ENCODE measurements at regions not wholly inside any gene's neighbourhood (a gene's known extent, or its start where the extent isn't known, plus 50 kb on each side); places are given as distances from the start of the nearest gene placed in this dataset.

DNA sequence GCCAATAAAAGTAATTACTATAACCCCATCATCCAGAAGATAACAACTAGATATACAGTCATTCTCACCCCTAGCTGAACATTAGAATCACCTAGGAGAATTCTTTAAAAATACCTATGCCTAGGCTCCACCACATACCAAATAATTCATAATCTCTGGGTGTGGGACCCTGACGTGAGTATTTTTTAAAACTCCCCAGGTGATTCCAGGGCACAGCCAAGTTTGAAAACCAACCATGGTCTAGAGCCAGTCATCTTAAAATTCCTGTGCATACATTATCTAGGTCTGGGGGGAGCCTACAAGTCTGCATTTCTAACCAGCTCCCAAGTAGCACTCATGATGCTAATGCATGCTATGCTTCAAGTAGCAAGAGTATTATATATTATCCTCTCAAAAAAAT, 281.0 kb upstream of the MTNR1B start:
- no peak for TF ChIP-seq CTCF (conservative IDR thresholded peaks at IDR 0.05; ENCODE audit: low read depth in 2 of 2)
- TF ChIP-seq CREB1 (CRISPR knock-in tag; IDR thresholded peaks at IDR 0.05; ENCODE audit: low read depth) = no peak

Data from GM23338 (cell line).